HAP-1 (cell line): ENCODE measurements at regions not wholly inside any gene's neighbourhood (a gene's known extent, or its start where the extent isn't known, plus 50 kb on each side); places are given as distances from the start of the nearest gene placed in this dataset.

Source experiments
- DNase-seq, 2 experiments: peaks; one replicate each; pipeline ENCODE4 v3.0.0-alpha.2; 2016 to 2020; ENCODE audit warnings: low spot score in 2 of 2
- H3K27me3 ChIP-seq: fragments of 250-450 bp; sonication (Bioruptor Pico); 2 replicates; pipeline ENCODE4 v1.5.1; 2020; ENCODE audit warnings: low read depth, mild to moderate bottlenecking, moderate library complexity
- H3K36me3 ChIP-seq: fragments of 250-450 bp; sonication (Bioruptor Pico); replicated peaks from 2 replicates; pipeline ENCODE4 v1.5.1; 2020; ENCODE audit warnings: mild to moderate bottlenecking
- H3K4me1 ChIP-seq: fragments of 250-450 bp; sonication (Bioruptor Pico); 2 replicates; pipeline ENCODE4 v1.5.1; 2020; ENCODE audit warnings: mild to moderate bottlenecking
- H3K4me3 ChIP-seq: fragments of 250-450 bp; sonication (Bioruptor Pico); 2 replicates; pipeline ENCODE4 v1.5.1; 2020; ENCODE audit warnings: mild to moderate bottlenecking, moderate library complexity
- H3K9me3 ChIP-seq: fragments of 250-450 bp; sonication (Bioruptor Pico); 2 replicates; pipeline ENCODE4 v1.5.1; 2020; ENCODE audit warnings: mild to moderate bottlenecking, moderate library complexity
- in situ Hi-C: fragments of 300-500 bp; cut with MboI; formaldehyde crosslinking; loops from 3 replicates; pipeline ENCODE4 v1.14.3; 2020; ENCODE audit warnings: low sequenced_read_pairs, inconsistent platforms, mixed read lengths

DNA sequence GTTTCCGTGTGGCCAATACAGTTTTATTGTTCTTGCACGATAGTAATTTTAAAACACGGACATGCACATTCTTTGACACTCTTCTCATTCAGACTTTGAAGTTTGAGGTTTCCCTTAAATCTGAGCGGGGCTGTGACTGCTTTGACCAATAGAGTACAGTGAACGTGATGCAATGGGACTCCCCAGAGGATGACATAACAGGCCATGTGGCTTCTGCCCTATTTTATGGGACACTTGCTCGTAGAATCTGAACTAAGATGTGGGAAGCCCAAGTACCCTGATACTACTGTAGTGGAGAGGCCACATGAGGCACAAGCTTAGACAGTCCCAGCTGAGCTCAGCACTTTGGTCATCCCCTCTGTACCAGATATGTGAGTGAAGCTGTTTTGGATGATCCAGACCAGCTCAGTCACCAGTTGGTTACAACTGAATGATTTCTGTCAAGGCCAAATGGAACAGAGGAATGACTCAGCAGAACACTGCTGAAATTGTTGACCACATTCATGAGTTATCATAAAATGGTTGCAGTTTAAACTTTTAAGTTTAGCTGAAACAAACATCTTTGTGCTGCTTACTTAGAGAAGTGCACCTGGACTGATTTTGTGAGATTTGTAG is 279.4 kb downstream of the RFPL4B start:
- in situ Hi-C loops: no loop called here
- Histone ChIP-seq H3K4me1 (peaks cover 4% of the 10 kb centered on the region), H3K27me3 (no peaks in the 10 kb centered on the region), H3K9me3 (no peaks in the 10 kb centered on the region), H3K4me3 (no peak overlapping the region), H3K36me3 (no peaks in the 10 kb centered on the region)
- no peak for DNase-seq

DNA sequence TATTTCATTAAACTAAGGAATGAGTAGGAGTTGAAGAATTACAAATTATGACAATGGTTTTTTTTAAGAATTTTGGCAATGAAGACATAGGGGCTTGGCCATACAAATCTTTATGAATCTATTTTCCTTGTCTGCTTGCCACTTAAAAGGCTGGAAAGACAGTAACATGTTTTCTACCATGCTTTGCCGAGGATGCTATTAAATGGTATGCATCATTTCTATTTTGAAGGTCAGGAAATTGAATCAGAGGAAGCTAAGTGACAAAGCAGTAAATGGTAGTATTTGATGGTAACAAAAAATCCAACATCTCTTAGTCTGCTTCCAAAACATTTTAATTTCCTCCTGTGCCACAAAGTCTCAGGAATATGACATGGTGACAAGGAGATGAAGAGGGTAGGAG is 287.2 kb downstream of the RFPL4B start:
- Histone ChIP-seq H3K9me3 (no peaks in the 10 kb centered on the region), H3K4me1 (no peaks in the 10 kb centered on the region), H3K27me3 (no peaks in the 10 kb centered on the region), H3K36me3 (no peaks in the 10 kb centered on the region), H3K4me3 (no peak overlapping the region)
- in situ Hi-C loops: no loop called here
- no peak for DNase-seq

DNA sequence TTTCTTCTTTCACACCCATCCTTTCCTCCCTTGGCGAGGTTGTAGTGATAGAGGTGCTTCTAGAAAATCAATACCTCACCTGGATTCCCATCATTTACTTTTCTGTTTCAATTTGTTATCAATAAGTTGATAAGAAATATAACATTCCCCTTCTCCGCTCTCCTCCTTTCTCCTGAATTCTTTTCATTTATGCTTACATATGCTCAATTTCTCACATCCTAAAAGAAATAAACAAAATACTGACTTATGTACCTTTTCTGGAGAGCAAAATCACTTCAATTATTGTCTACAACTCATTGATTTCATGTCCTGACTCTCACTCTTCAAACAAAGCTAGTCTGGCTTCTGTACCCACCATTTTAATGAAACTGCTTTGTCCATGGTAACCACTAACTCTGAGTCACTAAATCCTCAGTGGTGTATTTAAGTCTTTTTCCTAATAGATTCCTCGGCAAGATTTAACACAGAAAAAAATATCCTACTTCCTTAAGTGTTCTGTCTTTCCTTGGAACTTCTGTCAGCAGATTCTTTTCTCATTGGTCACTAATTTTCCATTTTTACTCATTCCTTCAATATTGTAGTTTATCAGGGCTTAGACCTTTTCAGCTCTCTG is 289.6 kb downstream of the RFPL4B start:
- H3K9me3 ChIP-seq: no peaks in the 10 kb centered on the region
- H3K27me3 ChIP-seq: no peaks in the 10 kb centered on the region
- DNase-seq: no peak
- in situ Hi-C loops: no loop called here
- H3K36me3 ChIP-seq: no peaks in the 10 kb centered on the region
- no peak overlapping the region for H3K4me3 ChIP-seq
- no peaks in the 10 kb centered on the region for H3K4me1 ChIP-seq

DNA sequence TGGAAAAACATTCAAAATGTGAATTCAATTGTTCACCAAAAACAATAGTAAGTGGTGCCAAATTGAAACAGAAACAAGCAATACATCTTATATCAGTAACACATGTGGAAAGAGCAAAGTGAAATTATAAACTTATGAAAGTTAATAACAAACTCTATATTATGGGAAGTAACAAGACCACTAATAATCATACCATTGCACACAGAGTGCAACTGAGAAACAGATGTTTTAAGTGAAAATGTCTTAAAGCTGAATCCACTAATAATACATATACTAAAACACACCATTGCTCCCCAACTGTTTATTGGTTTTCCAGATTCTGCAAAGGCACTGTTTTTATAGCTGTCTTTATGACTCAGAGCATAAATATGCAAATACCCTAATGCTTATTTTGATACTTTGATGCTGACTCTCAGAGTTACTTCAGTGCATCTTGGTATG is 292.3 kb downstream of the RFPL4B start:
- Histone ChIP-seq H3K4me1 (no peaks in the 10 kb centered on the region), H3K4me3 (no peak overlapping the region), H3K27me3 (no peaks in the 10 kb centered on the region), H3K9me3 (no peaks in the 10 kb centered on the region), H3K36me3 (no peaks in the 10 kb centered on the region)
- DNase-seq: no peak
- in situ Hi-C loops: no loop called here

DNA sequence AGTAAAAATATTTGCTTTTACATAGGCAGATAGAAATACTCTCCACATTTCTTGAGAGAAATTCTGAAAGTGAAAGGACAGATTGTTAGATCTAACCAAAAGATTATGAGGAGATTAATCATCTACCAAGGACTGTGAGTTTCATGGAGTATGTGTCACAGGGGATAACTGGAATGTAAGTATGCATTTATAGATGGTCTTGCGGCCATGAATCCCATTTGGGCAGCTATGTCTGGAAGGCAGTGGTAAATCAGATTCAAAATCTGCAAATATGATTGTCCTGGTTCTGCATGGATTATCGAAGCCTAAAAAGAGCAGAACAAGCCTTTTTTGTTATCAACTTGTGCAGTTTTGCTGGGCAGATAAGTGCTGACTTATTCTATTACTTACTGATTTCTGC is 293.8 kb downstream of the RFPL4B start:
- Histone ChIP-seq H3K4me3 (no peak overlapping the region), H3K27me3 (no peaks in the 10 kb centered on the region), H3K36me3 (no peaks in the 10 kb centered on the region), H3K4me1 (no peaks in the 10 kb centered on the region), H3K9me3 (no peaks in the 10 kb centered on the region)
- in situ Hi-C loops: no loop called here
- DNase-seq: no peak

DNA sequence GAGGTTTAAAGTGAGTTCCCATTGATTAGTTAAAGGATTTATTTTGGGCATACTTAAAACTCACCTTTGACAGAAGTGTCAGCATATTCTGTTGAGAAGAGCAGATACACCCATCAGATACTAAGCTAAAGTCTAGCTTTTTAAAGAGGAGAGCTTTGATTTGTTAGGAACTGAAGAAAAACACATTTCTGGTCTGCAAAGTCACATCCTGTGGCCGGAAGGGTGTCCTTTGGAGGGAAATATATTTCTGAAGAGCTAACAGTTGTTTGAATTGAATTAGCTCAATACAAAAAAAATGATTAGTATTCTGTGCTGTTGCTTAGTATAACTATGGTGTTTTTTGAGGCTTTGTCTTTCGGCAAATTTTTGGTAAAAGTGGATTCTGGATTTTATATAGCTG is 302.7 kb downstream of the RFPL4B start:
- peaks cover 5% of the 10 kb centered on the region for H3K27me3 ChIP-seq
- in situ Hi-C loops: no loop called here
- DNase-seq: no peak
- H3K4me1 ChIP-seq: no peaks in the 10 kb centered on the region
- H3K9me3 ChIP-seq: no peaks in the 10 kb centered on the region
- H3K36me3 ChIP-seq: no peaks in the 10 kb centered on the region
- no peak overlapping the region for H3K4me3 ChIP-seq

DNA sequence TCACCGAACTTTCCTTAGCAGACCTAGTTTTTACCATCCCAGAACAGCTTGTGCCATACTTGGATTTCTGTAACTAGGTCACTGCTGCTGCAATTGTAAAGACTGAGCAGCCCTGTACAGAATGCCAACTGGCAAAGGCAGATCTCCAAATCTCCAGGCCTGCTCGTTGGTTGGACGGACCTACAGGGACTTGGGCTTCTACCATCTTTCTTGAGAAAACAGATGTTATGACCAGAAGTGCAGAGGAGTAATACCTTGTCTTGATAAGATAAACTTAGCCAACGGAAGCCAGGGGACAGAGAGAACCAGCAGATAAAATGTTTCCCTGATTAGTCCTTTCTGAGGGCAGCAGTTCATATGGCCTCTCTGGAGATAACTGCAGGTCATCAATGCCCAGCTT is 304.1 kb downstream of the RFPL4B start:
- no peaks in the 10 kb centered on the region for H3K9me3 ChIP-seq
- no peak overlapping the region for H3K4me3 ChIP-seq
- H3K4me1 ChIP-seq: no peaks in the 10 kb centered on the region
- peaks cover 6% of the 10 kb centered on the region for H3K27me3 ChIP-seq
- no peaks in the 10 kb centered on the region for H3K36me3 ChIP-seq
- DNase-seq: no peak
- in situ Hi-C loops: no loop called here

DNA sequence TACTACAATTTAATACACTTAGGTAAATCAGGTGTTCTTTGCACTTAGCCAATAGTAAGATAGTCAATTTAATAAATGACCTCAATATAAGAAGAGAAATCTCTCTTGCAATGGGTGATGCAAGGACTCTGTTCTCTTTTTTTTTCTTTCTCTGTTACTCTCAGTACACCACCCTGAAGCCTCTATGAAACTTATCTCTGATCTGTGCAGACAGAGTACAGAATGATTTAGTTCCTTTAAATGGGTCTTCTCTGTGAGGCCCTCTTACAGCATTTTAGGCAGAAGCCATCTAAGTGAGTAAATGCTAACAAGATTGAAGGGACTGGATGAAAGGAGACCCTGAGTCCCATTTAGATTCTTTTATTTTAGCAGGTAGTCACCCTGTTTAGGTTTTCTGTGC is 312.8 kb downstream of the RFPL4B start:
- DNase-seq: no peak
- peaks cover under 1% of the 10 kb centered on the region for H3K27me3 ChIP-seq
- peaks cover 11% of the 10 kb centered on the region for H3K4me1 ChIP-seq
- H3K36me3 ChIP-seq: no peaks in the 10 kb centered on the region
- no peaks in the 10 kb centered on the region for H3K9me3 ChIP-seq
- no peak overlapping the region for H3K4me3 ChIP-seq
- in situ Hi-C loops: no loop called here

DNA sequence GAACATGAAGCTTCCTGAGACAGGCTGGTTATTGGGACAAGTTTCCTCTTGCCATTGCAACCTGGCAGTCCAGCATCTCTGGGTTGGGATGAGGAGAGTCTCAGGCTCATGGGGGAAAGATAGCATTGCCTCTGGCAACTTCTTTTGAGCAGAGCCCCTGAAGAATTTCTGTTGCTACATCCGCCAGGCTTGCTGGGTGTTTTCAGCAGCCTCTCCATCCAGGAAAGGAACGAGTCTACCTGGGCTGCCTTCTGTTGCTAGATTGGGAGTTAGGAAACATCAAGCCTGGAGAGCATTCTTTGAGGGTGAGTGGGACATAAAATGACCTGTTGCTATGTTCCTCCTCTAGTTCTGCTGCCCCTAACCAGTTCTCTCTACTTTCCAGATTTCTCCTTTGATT is 313.5 kb downstream of the RFPL4B start:
- no peak for DNase-seq
- Histone ChIP-seq H3K4me3 (no peak overlapping the region), H3K9me3 (no peaks in the 10 kb centered on the region), H3K4me1 (peaks cover 11% of the 10 kb centered on the region), H3K36me3 (no peaks in the 10 kb centered on the region), H3K27me3 (no peaks in the 10 kb centered on the region; the same call in 1 of the 2 replicates)
- in situ Hi-C loops: no loop called here

DNA sequence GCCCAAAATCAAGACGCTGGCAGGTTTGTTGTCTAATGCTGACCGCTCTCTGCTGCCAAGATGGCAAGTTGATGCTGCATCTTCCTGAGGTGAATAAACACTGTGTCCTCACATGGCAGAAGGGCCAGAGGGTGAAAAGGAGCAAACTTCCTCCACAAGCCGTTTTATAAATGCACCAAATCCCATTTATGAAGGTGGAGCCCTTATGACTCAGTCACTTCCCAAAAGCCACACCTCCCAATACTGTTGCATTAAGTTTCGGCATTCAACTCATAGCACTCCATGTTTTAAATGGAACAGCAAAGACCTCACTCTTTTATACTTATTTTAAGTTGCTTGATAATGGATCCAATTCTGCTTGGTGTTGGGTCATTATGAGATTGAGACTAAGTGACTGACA is 316.6 kb downstream of the RFPL4B start:
- no peaks in the 10 kb centered on the region; the same call in 1 of the 2 replicates for H3K27me3 ChIP-seq
- no peak overlapping the region for H3K4me3 ChIP-seq
- H3K36me3 ChIP-seq: no peaks in the 10 kb centered on the region
- H3K4me1 ChIP-seq: no peaks in the 10 kb centered on the region
- no peaks in the 10 kb centered on the region for H3K9me3 ChIP-seq
- in situ Hi-C loops: no loop called here
- no peak for DNase-seq

DNA sequence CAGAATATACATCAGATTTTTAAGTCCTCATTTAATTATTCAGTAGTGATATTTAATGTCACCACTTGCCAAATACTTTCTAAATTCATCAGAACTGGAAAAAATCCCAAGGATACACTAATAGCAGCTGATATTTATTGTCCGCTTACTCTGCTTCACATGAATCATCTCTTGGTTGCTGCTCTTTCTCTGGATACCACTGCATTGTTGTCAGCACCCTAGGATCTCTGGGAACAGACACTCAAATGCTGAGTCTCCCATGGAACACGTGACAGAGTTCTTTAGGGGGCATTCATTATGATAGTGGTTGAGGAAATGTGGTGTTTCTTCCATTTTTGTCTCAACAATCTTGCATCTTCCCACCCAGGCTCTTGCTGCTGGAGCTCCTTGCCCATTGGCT is 318.0 kb downstream of the RFPL4B start:
- no peaks in the 10 kb centered on the region for H3K4me1 ChIP-seq
- no peaks in the 10 kb centered on the region for H3K9me3 ChIP-seq
- in situ Hi-C loops: no loop called here
- no peak for DNase-seq
- H3K27me3 ChIP-seq: no peaks in the 10 kb centered on the region; the same call in 1 of the 2 replicates
- H3K36me3 ChIP-seq: no peaks in the 10 kb centered on the region
- no peak overlapping the region for H3K4me3 ChIP-seq

DNA sequence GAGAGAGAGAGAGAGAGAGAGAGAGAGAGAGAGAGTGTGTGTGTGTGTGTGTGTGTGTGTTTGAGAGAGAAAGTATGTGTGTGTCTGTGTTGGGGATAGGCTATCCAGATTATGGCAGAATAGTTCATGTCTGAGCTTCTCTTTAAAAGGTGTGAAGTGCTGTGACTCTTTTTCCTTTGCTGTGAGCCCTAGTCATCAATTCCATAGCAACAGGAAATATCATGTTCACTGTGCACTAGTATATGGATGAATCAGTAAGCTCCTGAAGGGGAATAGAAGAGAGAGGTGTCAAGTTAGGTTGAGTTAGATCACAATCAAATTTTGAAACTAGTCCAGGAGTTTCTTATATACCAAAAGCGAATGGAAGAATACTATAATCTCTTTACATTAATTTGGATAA is 318.7 kb downstream of the RFPL4B start:
- no peaks in the 10 kb centered on the region; the same call in 1 of the 2 replicates for H3K27me3 ChIP-seq
- no peaks in the 10 kb centered on the region for H3K36me3 ChIP-seq
- no peaks in the 10 kb centered on the region for H3K9me3 ChIP-seq
- DNase-seq: no peak
- in situ Hi-C loops: no loop called here
- no peak overlapping the region for H3K4me3 ChIP-seq
- no peaks in the 10 kb centered on the region for H3K4me1 ChIP-seq

DNA sequence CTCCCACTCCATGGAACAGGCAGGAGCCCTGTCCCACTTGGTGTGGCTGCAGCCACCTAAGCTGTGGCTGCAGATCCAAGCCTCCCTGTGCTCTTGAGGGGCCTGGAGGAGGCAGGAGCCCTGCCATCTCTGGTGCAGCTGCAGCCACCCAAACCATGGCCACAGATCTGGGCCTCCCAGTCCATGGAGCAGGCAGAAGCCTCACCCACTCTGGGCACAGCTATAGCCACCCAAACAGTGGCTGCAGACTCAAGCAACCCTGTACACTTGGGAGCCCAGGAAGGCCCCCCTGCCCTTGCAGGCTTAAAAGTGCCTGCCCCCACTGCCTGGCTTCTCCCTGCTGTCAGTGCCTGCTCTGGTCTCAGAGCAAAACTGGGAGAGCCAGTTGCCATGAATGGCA is 320.3 kb downstream of the RFPL4B start:
- in situ Hi-C loops: no loop called here
- DNase-seq: no peak
- H3K27me3 ChIP-seq: no peaks in the 10 kb centered on the region; the same call in 1 of the 2 replicates

DNA sequence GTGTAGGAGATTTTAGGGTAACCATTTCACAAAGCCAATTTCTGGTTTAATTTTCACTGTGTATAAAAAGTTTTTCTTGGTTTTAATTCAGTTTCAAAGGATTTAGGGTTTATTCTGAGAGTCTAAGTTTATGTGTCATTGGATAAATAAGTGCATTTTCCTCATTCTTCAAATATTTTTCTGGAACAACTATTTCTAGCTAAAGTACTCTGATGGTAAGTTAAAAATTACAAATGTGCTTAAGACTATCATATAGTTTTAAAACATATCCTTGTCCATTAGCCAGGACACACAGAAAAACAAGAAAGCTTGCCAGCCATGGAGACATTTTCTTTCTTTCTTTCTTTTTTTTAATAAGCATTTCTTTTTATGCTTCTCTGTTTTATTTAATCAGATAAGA is 333.0 kb downstream of the RFPL4B start:
- H3K27me3 ChIP-seq: no peaks in the 10 kb centered on the region
- H3K4me1 ChIP-seq: no peaks in the 10 kb centered on the region
- no peaks in the 10 kb centered on the region for H3K9me3 ChIP-seq
- no peaks in the 10 kb centered on the region for H3K36me3 ChIP-seq
- no peak for DNase-seq
- in situ Hi-C loops: no loop called here
- H3K4me3 ChIP-seq: no peak overlapping the region

More for the DNA sequence above, 320.3 kb downstream of the RFPL4B start:
- Histone ChIP-seq H3K4me3 (no peak overlapping the region), H3K36me3 (no peaks in the 10 kb centered on the region), H3K9me3 (no peaks in the 10 kb centered on the region), H3K4me1 (no peaks in the 10 kb centered on the region)

DNA sequence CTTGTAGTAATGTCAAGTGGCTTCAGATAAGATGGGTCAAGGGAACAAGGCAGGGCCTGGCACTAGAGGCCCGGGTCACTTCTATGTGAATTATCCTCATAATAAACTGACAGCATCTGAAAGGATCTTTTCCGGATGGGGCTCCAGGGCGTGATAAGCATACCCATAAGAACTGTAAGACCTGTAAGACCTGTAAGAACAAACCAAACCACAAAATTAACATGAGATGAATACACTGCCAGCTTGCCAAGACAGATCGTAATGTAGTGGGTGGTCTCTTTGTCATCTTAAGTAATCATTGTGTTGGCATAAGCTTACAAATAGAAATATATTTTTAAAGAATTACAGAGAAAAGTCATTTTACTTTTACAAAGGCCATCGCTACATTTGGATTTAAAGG is 334.9 kb downstream of the RFPL4B start:
- in situ Hi-C loops: no loop called here
- peak in 1 of 2 experiments; percentile 16 for DNase-seq

More for the DNA sequence above, 334.9 kb downstream of the RFPL4B start:
- H3K4me3 ChIP-seq: no peak overlapping the region
- H3K9me3 ChIP-seq: no peaks in the 10 kb centered on the region
- H3K4me1 ChIP-seq: no peaks in the 10 kb centered on the region
- no peaks in the 10 kb centered on the region for H3K36me3 ChIP-seq
- H3K27me3 ChIP-seq: no peaks in the 10 kb centered on the region
